SK-N-MC (cell line): ENCODE measurements at regions not wholly inside any gene's neighbourhood (a gene's known extent, or its start where the extent isn't known, plus 50 kb on each side); places are given as distances from the start of the nearest gene placed in this dataset.

ENCODE experiments used
- DNase-seq: peaks from one replicate; pipeline ENCODE4 v3.0.0-alpha.2; 2011; ENCODE audit warnings: low read depth, low spot score
- H3K27ac ChIP-seq: fragments of 200-600 bp; sonication (generic); 2 replicates; pipeline ENCODE4 v1.5.1; 2016; ENCODE audit warnings: mixed run types
- H3K36me3 ChIP-seq: fragments of 200-600 bp; sonication (generic); 2 replicates; pipeline ENCODE4 v1.6.1; 2017; ENCODE audit warnings: antibody characterized with exemption, low read length, mixed read lengths; ENCODE audit not compliant: insufficient read depth
- H3K4me3 ChIP-seq: fragments of 200-600 bp; sonication (generic); 2 replicates; pipeline ENCODE4 v1.5.1; 2016
- H3K9ac ChIP-seq: fragments of 200-600 bp; sonication (generic); 2 replicates; pipeline ENCODE4 v1.8.0; 2017; ENCODE audit warnings: mixed run types, mixed read lengths; ENCODE audit not compliant: insufficient read length
- H3K9me3 ChIP-seq: fragments of 200-600 bp; sonication (generic); 2 replicates; pipeline ENCODE4 v1.6.1; 2017; ENCODE audit warnings: low read depth, mild to moderate bottlenecking, antibody characterized with exemption, low read length, moderate library complexity, mixed read lengths
- EZH2 ChIP-seq: fragments of 200-600 bp; sonication (generic); IDR thresholded peaks from one replicate; pipeline ENCODE4 v1.6.1; 2017; ENCODE audit warnings: antibody characterized with exemption
- FOXP2 ChIP-seq: optimal IDR thresholded peaks from 2 replicates; pipeline ENCODE3; 2011; ENCODE audit warnings: mild to moderate bottlenecking, moderate library complexity; ENCODE audit not compliant: insufficient read depth; ENCODE audit errors: extremely low read length, control extremely low read depth
- POLR2AphosphoS5 ChIP-seq: IDR thresholded peaks from 2 replicates; pipeline ENCODE4 v1.6.1; 2012; ENCODE audit warnings: mild to moderate bottlenecking, low read depth, low read length, borderline replicate concordance

DNA sequence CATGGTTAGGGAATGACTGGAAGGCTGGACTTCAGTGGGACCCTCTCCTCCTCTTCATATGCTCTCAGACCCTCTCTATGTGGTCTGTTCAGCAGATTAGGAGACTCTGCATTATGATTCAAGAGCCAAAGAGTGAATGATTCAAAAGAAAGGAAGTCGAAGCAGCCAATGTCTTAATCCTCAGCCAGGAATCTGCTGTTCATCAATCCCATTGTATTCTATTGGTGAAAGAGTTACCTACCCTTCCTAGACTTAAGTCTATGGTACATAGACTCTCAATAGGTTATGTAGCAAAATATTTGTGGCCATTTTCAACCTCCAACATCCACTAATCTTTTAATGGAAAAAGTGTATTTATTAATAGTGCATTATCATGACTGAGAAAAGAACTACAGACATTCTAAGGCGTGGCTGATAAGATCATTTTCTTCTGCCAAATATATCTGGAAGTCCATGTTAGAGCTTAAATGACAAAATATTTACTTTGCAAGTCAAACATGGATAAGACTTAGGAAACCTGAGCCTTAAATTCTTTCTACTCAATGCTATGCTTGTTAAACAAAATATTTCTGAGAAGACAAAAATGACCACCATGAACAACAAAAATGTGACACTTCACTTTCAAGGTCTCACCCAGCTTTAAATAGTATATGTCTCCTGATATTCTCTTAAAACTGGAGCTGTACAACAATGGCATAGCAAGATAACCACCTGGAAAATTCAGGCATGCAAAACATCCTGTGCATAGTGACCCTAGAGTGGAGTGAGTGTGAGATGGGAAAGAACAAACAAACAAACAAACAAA, 1100.6 kb downstream of the GALC start:
- no peak overlapping the region for H3K4me3 ChIP-seq
- no peaks in the 10 kb centered on the region for H3K36me3 ChIP-seq
- no peak for DNase-seq
- TF ChIP-seq POLR2AphosphoS5 (no peak), EZH2 (no peak), FOXP2 (no peak)
- no peaks in the 10 kb centered on the region for H3K9me3 ChIP-seq
- H3K27ac ChIP-seq: no peak overlapping the region
- H3K9ac ChIP-seq: no peak overlapping the region

- Histone ChIP-seq H3K9ac (no peak overlapping the region), H3K9me3 (no peaks in the 10 kb centered on the region), H3K4me3 (no peak overlapping the region), H3K27ac (no peak overlapping the region), H3K36me3 (no peaks in the 10 kb centered on the region)
- TF ChIP-seq POLR2AphosphoS5 (no peak), FOXP2 (no peak), EZH2 (no peak)
- no peak for DNase-seq
These were observed 1107.7 kb downstream of the GALC start for GRCh38 chr14:86885280-86885679.

DNA sequence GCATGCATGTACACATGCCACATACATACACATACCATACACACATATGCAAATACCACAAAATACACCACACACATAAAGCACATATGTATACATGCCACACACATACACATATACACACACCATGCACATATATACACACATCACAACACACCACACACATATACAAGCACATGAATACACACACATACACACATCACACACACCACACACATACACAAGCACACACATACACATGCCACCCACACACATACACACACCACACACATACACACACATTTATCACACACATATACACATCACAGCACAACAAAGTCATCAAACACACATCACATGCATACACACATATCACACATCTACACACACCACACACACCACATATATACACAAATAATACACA, 1108.5 kb downstream of the GALC start:
- Histone ChIP-seq H3K36me3 (no peaks in the 10 kb centered on the region), H3K4me3 (no peak overlapping the region), H3K9me3 (no peaks in the 10 kb centered on the region), H3K27ac (no peak overlapping the region), H3K9ac (no peak overlapping the region)
- DNase-seq: no peak
- TF ChIP-seq FOXP2 (no peak), POLR2AphosphoS5 (no peak), EZH2 (no peak)

GRCh38 chr14:86882818-86883217, 1110.2 kb downstream of the GALC start:
- no peak for TF ChIP-seq FOXP2
- TF ChIP-seq POLR2AphosphoS5: no peak
- no peak for TF ChIP-seq EZH2
- Histone ChIP-seq H3K27ac (no peak overlapping the region), H3K4me3 (no peak overlapping the region), H3K36me3 (no peaks in the 10 kb centered on the region), H3K9me3 (no peaks in the 10 kb centered on the region), H3K9ac (no peak overlapping the region)
- no peak for DNase-seq

- H3K9me3 ChIP-seq: no peaks in the 10 kb centered on the region
- TF ChIP-seq FOXP2: no peak
- TF ChIP-seq EZH2: no peak
- TF ChIP-seq POLR2AphosphoS5: no peak
- H3K4me3 ChIP-seq: no peak overlapping the region
- DNase-seq: no peak
- H3K36me3 ChIP-seq: no peaks in the 10 kb centered on the region
- no peak overlapping the region for H3K27ac ChIP-seq
- no peak overlapping the region for H3K9ac ChIP-seq
These were observed 1127.0 kb downstream of the GALC start for GRCh38 chr14:86865934-86866333.

- Histone ChIP-seq H3K4me3 (peak overlapping the region; percentile 45), H3K27ac (peak overlapping the region; percentile 99), H3K9me3 (no peaks in the 10 kb centered on the region), H3K36me3 (no peaks in the 10 kb centered on the region), H3K9ac (peak overlapping the region; percentile 39)
- DNase-seq: no peak
- TF ChIP-seq FOXP2 (no peak), EZH2 (no peak), POLR2AphosphoS5 (no peak)
These were observed 1134.4 kb downstream of the GALC start for GRCh38 chr14:86858591-86858990.

GRCh38 chr14:86858031-86858430, 1135.0 kb downstream of the GALC start:
- no peaks in the 10 kb centered on the region for H3K36me3 ChIP-seq
- peak; percentile 59 for DNase-seq
- TF ChIP-seq FOXP2 (no peak), POLR2AphosphoS5 (no peak), EZH2 (no peak)

DNA sequence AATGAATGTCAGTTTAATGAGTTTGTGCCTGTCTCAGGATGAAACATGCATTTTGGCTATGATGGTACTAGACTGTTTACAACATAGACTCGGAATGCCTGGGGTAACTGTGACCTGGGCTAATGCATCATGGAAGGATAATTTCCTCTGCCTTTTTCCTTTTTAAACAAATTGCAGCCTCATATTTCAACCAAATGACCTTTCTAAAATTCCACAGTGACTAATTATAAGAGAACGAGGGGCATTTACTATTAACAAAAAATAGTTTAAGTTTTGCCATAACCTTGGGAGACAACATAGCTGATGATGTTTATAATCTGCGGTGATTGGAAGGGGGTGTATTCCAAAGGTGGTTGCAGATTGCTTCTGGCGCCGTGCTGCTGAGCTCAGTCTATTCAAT, 1140.5 kb downstream of the GALC start:
- no peak for TF ChIP-seq EZH2
- no peak for TF ChIP-seq POLR2AphosphoS5
- TF ChIP-seq FOXP2: no peak

More at GRCh38 chr14:86858031-86858430, 1135.0 kb downstream of the GALC start:
- H3K9ac ChIP-seq: peak overlapping the region; percentile 39
- no peaks in the 10 kb centered on the region for H3K9me3 ChIP-seq
- H3K4me3 ChIP-seq: peak overlapping the region; percentile 45
- H3K27ac ChIP-seq: peak overlapping the region; percentile 99

More for the DNA sequence above, 1140.5 kb downstream of the GALC start:
- H3K4me3 ChIP-seq: no peak overlapping the region
- no peak for DNase-seq
- no peak overlapping the region for H3K9ac ChIP-seq
- H3K27ac ChIP-seq: no peak overlapping the region
- no peaks in the 10 kb centered on the region for H3K36me3 ChIP-seq
- no peaks in the 10 kb centered on the region for H3K9me3 ChIP-seq
